ENCODE measurements at regions not wholly inside any gene's neighbourhood (a gene's known extent, or its start where the extent isn't known, plus 50 kb on each side); places are given as distances from the start of the nearest gene placed in this dataset.

DNA sequence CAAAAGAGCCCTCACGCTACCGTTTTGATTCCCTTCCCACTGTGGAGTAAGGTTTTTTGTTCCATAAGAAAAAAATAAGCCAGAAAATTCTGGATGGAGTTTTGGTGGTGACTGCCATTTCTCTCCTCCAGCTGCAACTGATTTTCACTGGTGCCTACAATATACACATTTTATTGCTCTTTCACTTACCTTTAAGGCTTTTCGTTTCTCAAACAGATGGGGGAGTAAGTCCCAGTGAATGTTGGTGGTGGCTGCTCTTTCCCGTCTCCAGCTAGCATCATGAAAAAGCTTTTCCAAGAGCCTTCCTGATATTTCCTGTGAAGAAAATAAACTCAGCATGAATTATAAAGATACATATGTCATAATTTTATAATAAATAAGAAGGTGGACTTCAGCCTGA is 932.5 kb upstream of the PIK3C3 start:
- Histone ChIP-seq H2AFZ (ENCODE audit: low read length) (no peak overlapping the region), H3K4me3 (ENCODE audit: low read depth, low read length, poor library complexity, severe bottlenecking) (no peak overlapping the region)

GRCh38 chr18:41021089-41021488 is 933.9 kb upstream of the PIK3C3 start:
- Histone ChIP-seq H3K9me2 (ENCODE audit: low read depth, low read length) (no peaks in the 10 kb centered on the region), H3K27ac (ENCODE audit: low read depth, low read length, poor library complexity, severe bottlenecking) (no peak overlapping the region), H3K27me3 (ENCODE audit: insufficient read depth, low read length) (no peaks in the 10 kb centered on the region), H3K9me3 (ENCODE audit: low read length) (no peaks in the 10 kb centered on the region), H3K9ac (ENCODE audit: low read length) (no peak overlapping the region), H3K4me3 (ENCODE audit: low read depth, low read length, poor library complexity, severe bottlenecking) (no peak overlapping the region), H3K4me2 (ENCODE audit: low read length) (no peak overlapping the region), H3K36me3 (ENCODE audit: insufficient read depth, low read length) (no peaks in the 10 kb centered on the region), H3F3A (ENCODE audit: insufficient read depth, low read length) (no peaks in the 10 kb centered on the region), H4K20me1 (ENCODE audit: insufficient read depth, low read length) (no peaks in the 10 kb centered on the region), H2AFZ (ENCODE audit: low read length) (no peak overlapping the region), H3K79me2 (ENCODE audit: insufficient read depth, low read length) (no peaks in the 10 kb centered on the region), H3K4me1 (ENCODE audit: insufficient read depth, low read length, severe bottlenecking) (no peaks in the 10 kb centered on the region)
- TF ChIP-seq EZH2 (IDR thresholded peaks at IDR 0.05; ENCODE audit: borderline replicate concordance, low read length), result no peak
- TF ChIP-seq, protein P1, sequence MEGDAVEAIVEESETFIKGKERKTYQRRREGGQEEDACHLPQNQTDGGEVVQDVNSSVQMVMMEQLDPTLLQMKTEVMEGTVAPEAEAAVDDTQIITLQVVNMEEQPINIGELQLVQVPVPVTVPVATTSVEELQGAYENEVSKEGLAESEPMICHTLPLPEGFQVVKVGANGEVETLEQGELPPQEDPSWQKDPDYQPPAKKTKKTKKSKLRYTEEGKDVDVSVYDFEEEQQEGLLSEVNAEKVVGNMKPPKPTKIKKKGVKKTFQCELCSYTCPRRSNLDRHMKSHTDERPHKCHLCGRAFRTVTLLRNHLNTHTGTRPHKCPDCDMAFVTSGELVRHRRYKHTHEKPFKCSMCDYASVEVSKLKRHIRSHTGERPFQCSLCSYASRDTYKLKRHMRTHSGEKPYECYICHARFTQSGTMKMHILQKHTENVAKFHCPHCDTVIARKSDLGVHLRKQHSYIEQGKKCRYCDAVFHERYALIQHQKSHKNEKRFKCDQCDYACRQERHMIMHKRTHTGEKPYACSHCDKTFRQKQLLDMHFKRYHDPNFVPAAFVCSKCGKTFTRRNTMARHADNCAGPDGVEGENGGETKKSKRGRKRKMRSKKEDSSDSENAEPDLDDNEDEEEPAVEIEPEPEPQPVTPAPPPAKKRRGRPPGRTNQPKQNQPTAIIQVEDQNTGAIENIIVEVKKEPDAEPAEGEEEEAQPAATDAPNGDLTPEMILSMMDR (IDR thresholded peaks at IDR 0.05; ENCODE audit: low read length), result no peak

More for the DNA sequence above, 932.5 kb upstream of the PIK3C3 start:
- Histone ChIP-seq H3K79me2 (ENCODE audit: insufficient read depth, low read length) (no peaks in the 10 kb centered on the region), H3K27ac (ENCODE audit: low read depth, low read length, poor library complexity, severe bottlenecking) (no peak overlapping the region), H3K9ac (ENCODE audit: low read length) (no peak overlapping the region), H3K9me2 (ENCODE audit: low read depth, low read length) (no peaks in the 10 kb centered on the region), H3K4me2 (ENCODE audit: low read length) (no peak overlapping the region), H3K9me3 (ENCODE audit: low read length) (no peaks in the 10 kb centered on the region), H3K36me3 (ENCODE audit: insufficient read depth, low read length) (no peaks in the 10 kb centered on the region), H3K27me3 (ENCODE audit: insufficient read depth, low read length) (no peaks in the 10 kb centered on the region), H4K20me1 (ENCODE audit: insufficient read depth, low read length) (no peaks in the 10 kb centered on the region), H3K4me1 (ENCODE audit: insufficient read depth, low read length, severe bottlenecking) (no peaks in the 10 kb centered on the region), H3F3A (ENCODE audit: insufficient read depth, low read length) (no peaks in the 10 kb centered on the region)
- TF ChIP-seq, protein P1 (IDR thresholded peaks at IDR 0.05; ENCODE audit: low read length), result no peak
- no peak for TF ChIP-seq EZH2 (IDR thresholded peaks at IDR 0.05; ENCODE audit: borderline replicate concordance, low read length)

DNA sequence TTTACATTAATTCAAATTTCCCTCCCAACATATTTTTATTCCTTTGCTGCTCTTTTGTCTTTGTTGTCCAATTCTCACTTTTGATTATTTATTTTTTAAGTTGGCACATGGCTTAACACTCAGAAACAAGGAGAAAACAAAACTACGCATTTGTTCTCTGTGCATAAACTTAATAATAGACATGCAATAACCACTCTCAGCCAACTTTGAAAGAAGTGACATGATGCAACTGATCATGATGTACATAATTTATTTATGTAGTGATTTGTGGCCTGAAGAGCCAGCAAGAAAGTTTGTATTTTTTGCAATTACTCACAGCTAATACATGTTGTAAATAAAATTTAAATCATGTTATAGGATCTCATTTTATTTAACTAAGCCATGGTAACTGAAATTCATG is 942.8 kb upstream of the PIK3C3 start:
- no peaks in the 10 kb centered on the region for H3F3A ChIP-seq (ENCODE audit: insufficient read depth, low read length)
- H3K9ac ChIP-seq (ENCODE audit: low read length), result no peak overlapping the region
- no peaks in the 10 kb centered on the region for H3K4me1 ChIP-seq (ENCODE audit: insufficient read depth, low read length, severe bottlenecking)
- H2AFZ ChIP-seq (ENCODE audit: low read length), result no peak overlapping the region
- no peaks in the 10 kb centered on the region for H4K20me1 ChIP-seq (ENCODE audit: insufficient read depth, low read length)
- no peaks in the 10 kb centered on the region for H3K27me3 ChIP-seq (ENCODE audit: insufficient read depth, low read length)
- H3K9me2 ChIP-seq (ENCODE audit: low read depth, low read length), result no peaks in the 10 kb centered on the region
- no peaks in the 10 kb centered on the region for H3K36me3 ChIP-seq (ENCODE audit: insufficient read depth, low read length)
- no peaks in the 10 kb centered on the region for H3K9me3 ChIP-seq (ENCODE audit: low read length)
- H3K27ac ChIP-seq (ENCODE audit: low read depth, low read length, poor library complexity, severe bottlenecking), result no peak overlapping the region
- no peak overlapping the region for H3K4me3 ChIP-seq (ENCODE audit: low read depth, low read length, poor library complexity, severe bottlenecking)
- H3K79me2 ChIP-seq (ENCODE audit: insufficient read depth, low read length), result no peaks in the 10 kb centered on the region
- H3K4me2 ChIP-seq (ENCODE audit: low read length), result no peak overlapping the region
- TF ChIP-seq, protein P1 (IDR thresholded peaks at IDR 0.05; ENCODE audit: low read length), result no peak
- TF ChIP-seq EZH2 (IDR thresholded peaks at IDR 0.05; ENCODE audit: borderline replicate concordance, low read length), result no peak
